ENCODE measurements at regions not wholly inside any gene's neighbourhood (a gene's known extent, or its start where the extent isn't known, plus 50 kb on each side); places are given as distances from the start of the nearest gene placed in this dataset.
"Not testable (repeated sequence)": the region's sequence is repeated elsewhere in the genome, so short reads cannot be mapped to it uniquely, and the experiment has no call there.

GRCh38 chr10:6794841-6795240 lies 214.8 kb upstream of the PRKCQ start:
- not testable (repeated sequence) for TF ChIP-seq CTCF (IDR thresholded peaks at IDR 0.05; ENCODE audit: poor library complexity); EZH2 (IDR thresholded peaks at IDR 0.05; ENCODE audit: borderline replicate concordance); EZH2phosphoT487 (IDR thresholded peaks at IDR 0.05; ENCODE audit: low read depth, severe bottlenecking, unreplicated experiment)
